Neural progenitor cell (in vitro differentiated cells): ENCODE measurements at regions not wholly inside any gene's neighbourhood (a gene's known extent, or its start where the extent isn't known, plus 50 kb on each side); places are given as distances from the start of the nearest gene placed in this dataset.

Source experiments
- EZH2 ChIP-seq: fragments of 200-600 bp; sonication (generic); IDR thresholded peaks from 2 replicates; pipeline ENCODE4 v1.6.1; 2017; ENCODE audit warnings: antibody characterized with exemption, mild to moderate bottlenecking, moderate library complexity
- EZH2phosphoT487 ChIP-seq: fragments of 200-600 bp; sonication (generic); IDR thresholded peaks from 2 replicates; pipeline ENCODE4 v1.6.1; 2017; ENCODE audit warnings: antibody characterized with exemption
- TF ChIP-seq, protein P1 (sequence below): fragments of 200-600 bp; sonication (generic); IDR thresholded peaks from 2 replicates; pipeline ENCODE4 v1.5.1; 2017; ENCODE audit warnings: antibody characterized with exemption, mild to moderate bottlenecking

- TF ChIP-seq, protein P1, sequence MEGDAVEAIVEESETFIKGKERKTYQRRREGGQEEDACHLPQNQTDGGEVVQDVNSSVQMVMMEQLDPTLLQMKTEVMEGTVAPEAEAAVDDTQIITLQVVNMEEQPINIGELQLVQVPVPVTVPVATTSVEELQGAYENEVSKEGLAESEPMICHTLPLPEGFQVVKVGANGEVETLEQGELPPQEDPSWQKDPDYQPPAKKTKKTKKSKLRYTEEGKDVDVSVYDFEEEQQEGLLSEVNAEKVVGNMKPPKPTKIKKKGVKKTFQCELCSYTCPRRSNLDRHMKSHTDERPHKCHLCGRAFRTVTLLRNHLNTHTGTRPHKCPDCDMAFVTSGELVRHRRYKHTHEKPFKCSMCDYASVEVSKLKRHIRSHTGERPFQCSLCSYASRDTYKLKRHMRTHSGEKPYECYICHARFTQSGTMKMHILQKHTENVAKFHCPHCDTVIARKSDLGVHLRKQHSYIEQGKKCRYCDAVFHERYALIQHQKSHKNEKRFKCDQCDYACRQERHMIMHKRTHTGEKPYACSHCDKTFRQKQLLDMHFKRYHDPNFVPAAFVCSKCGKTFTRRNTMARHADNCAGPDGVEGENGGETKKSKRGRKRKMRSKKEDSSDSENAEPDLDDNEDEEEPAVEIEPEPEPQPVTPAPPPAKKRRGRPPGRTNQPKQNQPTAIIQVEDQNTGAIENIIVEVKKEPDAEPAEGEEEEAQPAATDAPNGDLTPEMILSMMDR, result no peak
- TF ChIP-seq EZH2 (no peak), EZH2phosphoT487 (no peak)
Measured at GRCh38 chr2:58974881-58975280, 733.8 kb upstream of the FANCL start.
